Liver (tissue), 8 donors: ENCODE measurements at regions not wholly inside any gene's neighbourhood (a gene's known extent, or its start where the extent isn't known, plus 50 kb on each side); places are given as distances from the start of the nearest gene placed in this dataset. TPM values are rescaled to one million over a fixed set of nuclear protein-coding genes. Genes with fewer than 3 reads are reported as not detected.

Experiments
- DNase-seq: peaks from one replicate; pipeline ENCODE4 v3.0.0-alpha.2; 2017; ENCODE audit warnings: low spot score
- H3K27ac ChIP-seq, 2 donors: one replicate each; pipeline ENCODE4 v1.7.0; 2013; ENCODE audit warnings: inconsistent platforms in 2 of 2, low read length in 2 of 2, control low read depth in 1 of 2, low read depth in 1 of 2, mild to moderate bottlenecking in 1 of 2
- H3K27me3 ChIP-seq, 4 donors: one replicate each; pipeline versions ENCODE4 v1.6.1 to v1.7.0; 2013; ENCODE audit warnings: low read length in 3 of 4, inconsistent platforms in 1 of 4, mild to moderate bottlenecking in 1 of 4, moderate library complexity in 1 of 4; ENCODE audit not compliant: control insufficient read depth in 4 of 4, insufficient read depth in 4 of 4
- H3K36me3 ChIP-seq, 4 donors: one replicate each; pipeline versions ENCODE4 v1.6.1 to v1.7.0; 2013; ENCODE audit warnings: low read length in 3 of 4, mild to moderate bottlenecking in 3 of 4, low read depth in 1 of 4, moderate library complexity in 1 of 4; ENCODE audit not compliant: control insufficient read depth in 4 of 4, insufficient read depth in 3 of 4
- H3K4me1 ChIP-seq, 4 donors: one replicate each; pipeline versions ENCODE4 v1.6.1 to v1.7.0; 2013; ENCODE audit warnings: low read length in 3 of 4, mild to moderate bottlenecking in 3 of 4, moderate library complexity in 1 of 4; ENCODE audit not compliant: control insufficient read depth in 4 of 4, insufficient read depth in 4 of 4
- H3K4me3 ChIP-seq, 3 donors: one replicate each; pipeline versions ENCODE4 v1.6.1 to v1.7.0; 2013; ENCODE audit warnings: low read length in 3 of 3, control low read depth in 1 of 3, low read depth in 1 of 3, mild to moderate bottlenecking in 1 of 3
- H3K9ac ChIP-seq, 2 donors: one replicate each; pipeline ENCODE4 v1.7.0; 2013; ENCODE audit warnings: low read length in 2 of 2, mild to moderate bottlenecking in 2 of 2, moderate library complexity in 2 of 2, control low read depth in 1 of 2, low read depth in 1 of 2
- H3K9me3 ChIP-seq, 4 donors: one replicate each; pipeline versions ENCODE4 v1.6.1 to v1.7.0; 2013; ENCODE audit warnings: low read length in 3 of 4; ENCODE audit not compliant: control insufficient read depth in 4 of 4
- ATF3 ChIP-seq: IDR thresholded peaks from 2 replicates; pipeline ENCODE4 v1.6.1; 2016; ENCODE audit warnings: antibody characterized with exemption
- EGR1 ChIP-seq, 2 donors: IDR thresholded peaks; 2 replicates each; pipeline ENCODE4 v1.6.1; 2016 to 2018; ENCODE audit warnings: antibody characterized with exemption in 2 of 2, low read depth in 2 of 2
- FOXA2 ChIP-seq: IDR thresholded peaks from 2 replicates; pipeline ENCODE4 v1.6.1; 2016; ENCODE audit warnings: antibody characterized with exemption
- GABPA ChIP-seq, 2 donors: IDR thresholded peaks in 1 of 2; conservative IDR thresholded peaks in 1 of 2; 2 replicates each; pipeline ENCODE4 v1.6.1; 2016; ENCODE audit warnings: antibody characterized with exemption in 2 of 2, mild to moderate bottlenecking in 1 of 2, moderate library complexity in 1 of 2
- HNF4A ChIP-seq, 2 donors: conservative IDR thresholded peaks; 2 replicates each; pipeline ENCODE4 v1.6.1; 2016; ENCODE audit warnings: antibody characterized with exemption in 2 of 2, mild to moderate bottlenecking in 2 of 2
- JUND ChIP-seq, 2 donors: IDR thresholded peaks; 2 replicates each; pipeline ENCODE4 v1.6.1; 2016; ENCODE audit warnings: antibody characterized with exemption in 2 of 2
- REST ChIP-seq: IDR thresholded peaks from 2 replicates; pipeline ENCODE4 v1.6.1; 2016; ENCODE audit warnings: antibody characterized with exemption, mild to moderate bottlenecking
- RXRA ChIP-seq, 2 donors: IDR thresholded peaks; 2 replicates each; pipeline ENCODE4 v1.6.1; 2017 to 2018; ENCODE audit warnings: antibody characterized with exemption in 2 of 2, mild to moderate bottlenecking in 1 of 2
- SP1 ChIP-seq: IDR thresholded peaks from 2 replicates; pipeline ENCODE4 v1.6.1; 2018; ENCODE audit warnings: antibody characterized with exemption, mild to moderate bottlenecking
- YY1 ChIP-seq: IDR thresholded peaks from 2 replicates; pipeline ENCODE4 v1.6.1; 2016; ENCODE audit warnings: antibody characterized with exemption, mild to moderate bottlenecking
- WGBS: extraction: QIAGEN DNeasy Blood & Tissue Kit; methylation state at CpG from one replicate; pipeline ENCODE4 v1.1.7; 2013; 5-methylcytosine and 5-hydroxymethylcytosine counted together
- small RNA-seq: library from RNA; depleted of rRNA; stranded (forward); fragments of <200 nt; gene quantifications from one replicate; pipeline ENCODE3, GENCODE V24; 2014
- donor health status: healthy.
- donor health status: healthy.
- donor health status: healthy.
- donor health status: healthy.

- H3K4me1 ChIP-seq = no peaks in the 10 kb centered on the region
- TF ChIP-seq RXRA (IDR thresholded peaks at IDR 0.05) = peak in 1 of 2 donors; percentile 20
- no peak for TF ChIP-seq REST
- H3K4me3 ChIP-seq = no peak overlapping the region
- no peak overlapping the region for H3K27ac ChIP-seq
- no peaks in the 10 kb centered on the region for H3K27me3 ChIP-seq
- WGBS = 77% methylated on average over 10 of the region's 10 CpGs
- no peaks in the 10 kb centered on the region for H3K36me3 ChIP-seq
- no peak for DNase-seq
- no peaks in the 10 kb centered on the region for H3K9me3 ChIP-seq
- no peak overlapping the region for H3K9ac ChIP-seq
Observed at GRCh38 chr20:61192337-61192950, 59.6 kb upstream of the CDH4 start.

GRCh38 chr20:61193164-61193563, 58.9 kb upstream of the CDH4 start:
- no peak for DNase-seq

More at GRCh38 chr20:61193164-61193563, 58.9 kb upstream of the CDH4 start:
- Histone ChIP-seq H3K4me1 (no peaks in the 10 kb centered on the region), H3K9ac (no peak overlapping the region), H3K27me3 (no peaks in the 10 kb centered on the region), H3K27ac (no peak overlapping the region), H3K9me3 (no peaks in the 10 kb centered on the region), H3K4me3 (no peak overlapping the region), H3K36me3 (no peaks in the 10 kb centered on the region)
- TF ChIP-seq JUND (IDR thresholded peaks at IDR 0.05) = no peak
- no peak for TF ChIP-seq RXRA (IDR thresholded peaks at IDR 0.05)
- no peak for TF ChIP-seq SP1
- no peak for TF ChIP-seq HNF4A (conservative IDR thresholded peaks at IDR 0.05)
- no peak for TF ChIP-seq EGR1 (IDR thresholded peaks at IDR 0.05; ENCODE audit: low read depth in 2 of 2)
- no peak for TF ChIP-seq FOXA2
- no peak for TF ChIP-seq YY1
- no peak for TF ChIP-seq REST
- TF ChIP-seq ATF3 = no peak
- TF ChIP-seq GABPA (IDR thresholded peaks at IDR 0.05 in 1 of 2, conservative IDR thresholded peaks at IDR 0.05 in 1 of 2) = no peak
- 90% methylated on average over 15 of the region's 15 CpGs for WGBS

Small RNAs in the stretch of these regions (small RNA-seq; reads per million reads assigned to genes)
- gene MIR4533 (not detected), gene MIR548AG2 (0.09 reads per million), gene MIR646 (not detected)
